DND-41 (cell line): ENCODE measurements at regions not wholly inside any gene's neighbourhood (a gene's known extent, or its start where the extent isn't known, plus 50 kb on each side); places are given as distances from the start of the nearest gene placed in this dataset.
"Not testable (repeated sequence)": the region's sequence is repeated elsewhere in the genome, so short reads cannot be mapped to it uniquely, and the experiment has no call there.

Experiments used
- ATAC-seq: fragments of 200-7000 bp; cut with Tn5 transposase; 3 replicates; pipeline ENCODE4 v1.9.1; 2021; ENCODE audit warnings: low read depth; ENCODE audit not compliant: insufficient read depth
- DNase-seq: peaks from one replicate; pipeline ENCODE4 v3.0.0-alpha.2; 2020
- H2AFZ ChIP-seq: 2 replicates; pipeline ENCODE4 v1.6.0; 2012; ENCODE audit warnings: low read depth, low read length
- H3K27ac ChIP-seq: 2 replicates; pipeline ENCODE4 v1.5.1; 2012; ENCODE audit warnings: low read length, inconsistent platforms
- H3K27me3 ChIP-seq: fragments of 200-600 bp; sonication (generic); 2 replicates; pipeline ENCODE4 v1.6.0; 2012; ENCODE audit warnings: low read length, mild to moderate bottlenecking, inconsistent platforms; ENCODE audit not compliant: insufficient read depth, poor library complexity
- H3K36me3 ChIP-seq: 2 replicates; pipeline ENCODE4 v1.5.1; 2012; ENCODE audit warnings: low read length, inconsistent platforms; ENCODE audit not compliant: insufficient read depth
- H3K4me1 ChIP-seq: 2 replicates; pipeline ENCODE4 v1.5.1; 2012; ENCODE audit warnings: mild to moderate bottlenecking, low read length; ENCODE audit not compliant: insufficient read depth
- H3K4me2 ChIP-seq: 2 replicates; pipeline ENCODE4 v1.6.0; 2012; ENCODE audit warnings: mild to moderate bottlenecking, moderate library complexity, low read length, inconsistent platforms; ENCODE audit not compliant: insufficient read depth
- H3K4me3 ChIP-seq, 2 experiments: fragments of 200-600 bp in 1 of 2; shearing (Covaris generic) in 1 of 2; 2 replicates each; pipeline ENCODE4 v1.5.1; 2012 to 2016; ENCODE audit warnings: inconsistent platforms in 2 of 2, low read length in 2 of 2, mild to moderate bottlenecking in 2 of 2, low read depth in 1 of 2, moderate library complexity in 1 of 2
- H3K79me2 ChIP-seq: 2 replicates; pipeline ENCODE4 v1.6.0; 2012; ENCODE audit warnings: low read length, inconsistent platforms; ENCODE audit not compliant: insufficient read depth
- H3K9ac ChIP-seq: 2 replicates; pipeline ENCODE4 v1.6.0; 2012; ENCODE audit warnings: low read depth, mild to moderate bottlenecking, inconsistent platforms, low read length, moderate library complexity
- H3K9me3 ChIP-seq: 2 replicates; pipeline ENCODE4 v1.5.1; 2012; ENCODE audit warnings: low read length, moderate library complexity, mild to moderate bottlenecking, inconsistent platforms; ENCODE audit not compliant: insufficient read depth, severe bottlenecking
- H4K20me1 ChIP-seq: 2 replicates; pipeline ENCODE4 v1.6.0; 2012; ENCODE audit warnings: low read length; ENCODE audit not compliant: insufficient read depth
- CTCF ChIP-seq: IDR thresholded peaks from 2 replicates; pipeline ENCODE4 v1.5.1; 2012; ENCODE audit warnings: borderline replicate concordance, low read length, moderate library complexity, mild to moderate bottlenecking; ENCODE audit not compliant: poor library complexity, severe bottlenecking; ENCODE audit errors: extremely low read depth
- EZH2 ChIP-seq: IDR thresholded peaks from 3 replicates; pipeline ENCODE4 v1.6.1; 2012; ENCODE audit warnings: borderline replicate concordance, low read depth, mild to moderate bottlenecking, moderate library complexity, low read length, inconsistent platforms; ENCODE audit not compliant: severe bottlenecking

GRCh38 chr6:14888575-14889000 is 357.3 kb upstream of the JARID2 start:
- Histone ChIP-seq H3K27me3 (no peaks in the 10 kb centered on the region), H3K4me3 (no peak overlapping the region), H4K20me1 (no peaks in the 10 kb centered on the region), H2AFZ (no peak overlapping the region), H3K4me1 (no peaks in the 10 kb centered on the region), H3K4me2 (no peak overlapping the region), H3K79me2 (no peaks in the 10 kb centered on the region), H3K27ac (no peak overlapping the region), H3K36me3 (no peaks in the 10 kb centered on the region), H3K9ac (no peak overlapping the region), H3K9me3 (no peaks in the 10 kb centered on the region)
- no peak for DNase-seq
- TF ChIP-seq EZH2: no peak
- no peak for TF ChIP-seq CTCF
- ATAC-seq: no peak

GRCh38 chr6:14889188-14889587 is 356.7 kb upstream of the JARID2 start:
- Histone ChIP-seq H3K4me2 (no peak overlapping the region), H3K36me3 (no peaks in the 10 kb centered on the region), H3K9ac (no peak overlapping the region), H3K9me3 (no peaks in the 10 kb centered on the region), H3K27ac (no peak overlapping the region), H3K4me3 (no peak overlapping the region), H3K79me2 (no peaks in the 10 kb centered on the region), H3K27me3 (no peaks in the 10 kb centered on the region), H3K4me1 (no peaks in the 10 kb centered on the region), H4K20me1 (no peaks in the 10 kb centered on the region), H2AFZ (no peak overlapping the region)
- no peak for DNase-seq
- TF ChIP-seq EZH2 (no peak), CTCF (no peak)
- ATAC-seq: no peak

GRCh38 chr6:14889611-14890593 is 356.0 kb upstream of the JARID2 start:
- H3K36me3 ChIP-seq: no peaks in the 10 kb centered on the region
- DNase-seq (no peak), ATAC-seq (no peak)
- H3K9me3 ChIP-seq: no peaks in the 10 kb centered on the region
- no peak overlapping the region for H3K4me3 ChIP-seq
- H3K4me1 ChIP-seq: no peaks in the 10 kb centered on the region
- no peak overlapping the region for H3K9ac ChIP-seq
- no peaks in the 10 kb centered on the region for H3K79me2 ChIP-seq
- no peaks in the 10 kb centered on the region for H4K20me1 ChIP-seq
- TF ChIP-seq EZH2 (no peak), CTCF (no peak)
- no peak overlapping the region for H3K4me2 ChIP-seq
- H3K27me3 ChIP-seq: no peaks in the 10 kb centered on the region
- no peak overlapping the region for H2AFZ ChIP-seq
- H3K27ac ChIP-seq: no peak overlapping the region

- H3K4me2 ChIP-seq, H3K9me3 ChIP-seq, H3K27me3 ChIP-seq, H2AFZ ChIP-seq, H3K9ac ChIP-seq, H3K79me2 ChIP-seq, H3K27ac ChIP-seq, H3K36me3 ChIP-seq, DNase-seq, H4K20me1 ChIP-seq, H3K4me3 ChIP-seq, ATAC-seq, H3K4me1 ChIP-seq: not testable (repeated sequence)
Measured at GRCh38 chr6:14891820-14892375, 354.0 kb upstream of the JARID2 start.
